Right kidney (tissue), 1 donor: ENCODE measurements at regions not wholly inside any gene's neighbourhood (a gene's known extent, or its start where the extent isn't known, plus 50 kb on each side); places are given as distances from the start of the nearest gene placed in this dataset.

Source experiments
- DNase-seq: peaks from one replicate; pipeline ENCODE4 v3.0.0-alpha.2; 2016

- no peak for DNase-seq
Observed at GRCh38 chr7:106419455-106420182, 134.8 kb upstream of the NAMPT start.

- no peak for DNase-seq
Observed at GRCh38 chr7:106418526-106418925, 133.7 kb upstream of the NAMPT start.

- DNase-seq: no peak
Observed at GRCh38 chr7:106418094-106418493, 133.3 kb upstream of the NAMPT start.

DNA sequence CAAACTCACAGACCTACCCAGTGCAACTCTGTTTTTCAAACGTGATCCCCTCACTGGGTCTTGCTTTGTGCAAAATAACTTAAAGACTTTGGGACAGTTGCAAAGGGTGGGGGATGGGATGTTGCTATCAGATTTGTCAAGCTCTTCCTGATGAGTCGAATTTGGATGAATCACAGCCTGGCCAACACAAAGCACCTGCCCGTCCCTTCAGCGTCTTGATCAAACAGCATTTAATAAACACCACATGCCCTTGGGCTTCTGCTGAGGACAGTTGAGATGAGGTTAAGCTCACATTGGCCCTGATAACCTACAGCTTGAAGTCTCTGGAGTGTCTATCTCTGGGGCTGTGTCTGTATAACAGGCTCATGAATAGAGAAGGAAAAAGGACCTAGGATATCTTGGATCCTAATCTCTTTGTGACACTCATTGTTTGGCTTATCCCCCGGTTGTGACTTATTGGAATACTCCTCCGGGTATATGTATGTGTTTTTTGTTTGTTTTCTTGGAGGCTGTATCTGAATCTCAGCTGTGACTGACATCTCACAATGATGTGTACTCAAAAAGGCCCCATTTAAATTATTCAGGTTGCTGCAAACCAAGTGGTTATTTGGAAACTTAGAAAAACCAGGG is 132.6 kb upstream of the NAMPT start:
- no peak for DNase-seq

GRCh38 chr7:106416430-106416829 is 131.6 kb upstream of the NAMPT start:
- DNase-seq: no peak

DNA sequence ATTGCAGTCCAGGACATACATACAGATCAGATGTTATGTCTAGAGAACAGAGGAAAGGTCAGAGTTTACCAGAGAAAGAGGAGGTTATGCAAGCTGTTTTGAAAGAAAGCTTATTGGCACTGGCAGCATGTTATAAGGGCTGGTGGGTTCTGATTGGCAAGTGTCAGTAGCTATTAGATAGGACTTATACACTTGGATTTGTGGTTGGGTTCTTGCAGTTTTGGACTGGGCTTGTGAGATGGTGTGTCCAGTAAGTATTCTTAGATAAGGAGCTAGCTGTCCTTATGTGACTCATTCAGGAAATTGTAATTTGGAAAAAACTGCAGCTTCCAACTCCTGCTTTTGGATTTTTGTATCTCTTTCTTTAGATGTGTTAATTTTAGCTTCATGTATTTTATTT is 130.7 kb upstream of the NAMPT start:
- no peak for DNase-seq

GRCh38 chr7:106413446-106413845 is 128.7 kb upstream of the NAMPT start:
- DNase-seq: no peak

DNA sequence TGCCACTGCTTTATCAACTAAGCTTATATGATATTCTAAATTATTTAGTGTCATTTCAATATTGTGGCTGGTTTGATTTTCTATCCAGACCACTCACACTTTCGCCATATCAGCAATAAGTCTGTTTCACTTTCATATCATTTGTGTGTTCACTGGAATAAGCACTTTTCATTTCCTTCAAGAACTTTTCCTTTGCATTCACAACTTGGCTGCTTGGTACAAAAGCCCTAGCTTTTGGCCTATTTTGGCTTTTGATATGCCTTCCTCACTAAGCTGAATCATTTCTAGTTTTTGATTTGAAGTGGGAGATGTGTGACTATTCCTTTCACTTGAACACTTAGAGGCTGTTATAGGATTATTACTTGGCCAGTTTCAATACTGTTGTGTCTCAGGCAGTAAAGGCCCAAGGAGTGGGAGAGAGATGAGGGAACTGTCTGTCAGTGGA is 120.9 kb upstream of the NAMPT start:
- DNase-seq: no peak

DNA sequence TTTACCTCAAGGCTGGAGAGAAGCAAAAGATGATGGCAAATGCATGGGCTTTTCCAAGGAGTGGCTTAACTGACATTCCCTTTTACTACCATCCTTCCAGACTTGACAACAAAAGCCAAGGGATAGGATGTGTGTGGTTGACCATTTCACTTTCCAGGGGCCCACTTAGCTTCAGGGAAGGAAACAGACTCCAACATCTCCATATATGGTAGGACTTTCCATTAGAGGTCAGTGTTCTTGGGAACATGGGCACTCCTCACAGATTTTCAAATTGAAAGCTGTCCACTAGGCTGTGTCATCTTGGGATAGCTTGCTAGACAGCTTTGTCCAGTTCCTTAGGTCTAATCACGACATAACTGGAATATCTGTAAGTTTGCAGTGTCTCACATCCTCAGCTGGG is 118.1 kb upstream of the NAMPT start:
- no peak for DNase-seq

GRCh38 chr7:106400923-106401322 is 116.1 kb upstream of the NAMPT start:
- DNase-seq: no peak

DNA sequence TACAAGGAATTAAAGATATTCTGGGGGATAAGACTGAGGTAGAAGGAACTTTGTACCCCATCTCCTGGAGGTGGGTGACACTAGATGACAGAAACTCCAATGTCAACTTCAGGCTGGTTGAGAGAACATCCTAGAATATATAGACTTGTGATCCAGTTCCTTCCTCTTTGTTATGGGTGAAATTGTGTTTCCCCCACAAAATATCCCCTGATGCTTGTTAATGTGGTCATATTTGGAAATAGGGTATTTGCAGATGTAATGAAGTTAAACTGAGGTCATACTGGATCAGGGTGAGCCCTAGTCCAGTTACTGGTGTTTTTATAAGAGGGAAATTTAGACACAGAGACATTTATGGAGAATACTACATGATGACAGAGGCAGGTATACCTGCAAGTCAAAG is 114.0 kb upstream of the NAMPT start:
- DNase-seq: no peak

- DNase-seq: no peak
Observed at GRCh38 chr7:106397994-106398393, 113.2 kb upstream of the NAMPT start.

- DNase-seq: no peak
Observed at GRCh38 chr7:106394526-106394925, 109.7 kb upstream of the NAMPT start.

DNA sequence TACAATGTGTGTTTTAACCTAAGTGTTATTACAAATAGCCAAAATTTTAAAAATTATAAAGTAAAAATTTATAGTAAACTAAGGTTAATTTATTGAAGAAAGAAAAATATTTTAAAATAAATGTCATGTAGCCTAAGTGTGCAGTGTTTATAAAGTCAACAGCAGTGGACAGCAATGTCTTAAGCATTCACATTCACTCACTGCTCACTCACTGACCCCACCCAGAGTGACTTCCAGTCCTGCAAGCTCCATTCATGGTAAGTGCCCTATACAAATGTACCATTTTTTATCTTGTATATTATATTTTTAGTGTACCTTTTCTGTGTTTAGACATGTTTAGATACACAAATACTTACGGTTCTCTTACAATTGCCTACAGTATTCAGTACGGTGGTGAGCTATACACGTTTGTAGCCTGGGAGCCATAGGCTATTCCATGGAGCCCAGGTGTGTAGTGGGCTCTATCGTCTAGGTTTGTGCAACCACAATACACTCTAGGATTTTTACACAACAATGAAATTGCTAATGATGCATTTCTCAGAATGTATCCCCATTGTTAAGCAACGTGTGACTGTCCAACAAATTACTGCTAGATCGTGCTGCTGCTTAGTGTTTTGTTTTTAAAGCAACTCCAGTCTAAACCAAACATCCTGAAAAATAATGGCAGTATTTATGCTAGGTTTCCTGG is 108.9 kb upstream of the NAMPT start:
- no peak for DNase-seq

DNA sequence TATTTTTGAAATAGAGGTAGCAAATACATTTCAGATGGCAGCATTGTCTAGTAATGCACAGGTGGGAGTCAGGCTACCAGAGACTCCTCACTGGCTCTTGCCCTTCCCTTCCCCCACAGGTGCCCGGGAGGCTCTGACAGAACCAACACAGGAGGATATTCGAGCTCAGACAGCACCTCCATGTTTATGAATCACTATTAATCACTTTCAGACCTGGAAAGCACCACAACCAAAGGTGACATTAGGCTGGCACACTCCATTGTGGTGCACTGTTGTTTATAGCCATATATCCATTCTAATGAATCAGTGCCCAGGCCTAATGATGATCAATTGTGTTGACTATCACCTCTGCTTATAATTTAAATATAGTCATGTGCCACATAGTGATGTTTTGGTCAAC is 107.8 kb upstream of the NAMPT start:
- no peak for DNase-seq

DNA sequence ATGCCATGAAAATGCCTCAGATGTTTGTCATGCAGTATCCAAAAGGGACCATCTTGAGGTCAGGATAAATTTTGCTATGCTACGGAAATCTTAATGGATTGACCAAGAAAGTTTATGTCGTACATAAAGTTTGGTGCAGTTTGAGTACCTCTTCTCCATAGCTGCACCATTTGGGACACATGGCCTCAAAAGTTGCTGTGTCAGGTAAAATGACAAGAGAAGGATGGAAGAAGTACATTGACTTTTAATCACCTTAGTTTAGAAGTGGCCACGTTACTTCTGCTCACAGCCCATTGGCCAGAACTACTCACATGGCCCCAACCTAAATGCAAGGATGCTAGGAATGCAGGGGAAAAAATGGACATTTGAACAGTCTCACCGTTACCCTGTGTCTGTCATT is 107.4 kb upstream of the NAMPT start:
- no peak for DNase-seq

DNA sequence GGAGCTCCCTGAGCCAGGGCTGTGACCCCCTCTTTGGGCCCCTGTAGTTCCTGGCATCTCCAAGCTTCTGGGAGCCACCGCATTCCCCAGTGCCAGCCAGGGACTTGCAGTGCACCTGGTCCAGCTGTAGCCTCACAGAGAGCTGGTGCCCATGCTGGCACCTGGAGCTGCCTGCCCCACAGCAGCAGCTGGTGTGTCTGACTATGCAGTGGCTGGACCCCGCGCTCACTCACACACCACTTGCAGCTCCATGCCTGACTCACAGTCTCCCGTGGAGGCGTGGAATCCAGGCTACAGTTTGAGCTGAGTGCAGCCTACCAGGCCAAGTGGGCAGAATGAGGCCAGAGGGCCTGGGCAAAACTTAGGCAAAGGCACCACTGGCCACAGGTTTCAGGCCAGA is 102.2 kb upstream of the NAMPT start:
- no peak for DNase-seq

DNA sequence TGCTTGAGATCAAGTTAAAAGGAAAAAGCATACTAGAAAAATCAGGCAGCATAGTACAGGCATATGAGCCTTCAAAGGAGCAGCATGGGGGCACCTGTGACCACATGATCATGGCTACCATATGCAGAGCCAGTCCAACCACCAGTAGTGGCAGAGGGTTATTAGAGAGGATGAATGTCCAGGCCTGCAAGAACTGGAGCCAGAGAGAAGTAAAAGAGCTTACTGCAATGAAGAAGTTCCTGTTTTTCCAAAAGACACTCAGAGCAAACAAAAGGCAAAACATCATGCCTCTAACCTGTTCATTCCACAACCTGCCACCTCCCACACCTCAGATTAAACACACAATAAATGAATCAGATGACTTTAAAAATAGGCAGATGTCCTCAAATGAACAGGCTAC is 99.6 kb upstream of the NAMPT start:
- no peak for DNase-seq

DNA sequence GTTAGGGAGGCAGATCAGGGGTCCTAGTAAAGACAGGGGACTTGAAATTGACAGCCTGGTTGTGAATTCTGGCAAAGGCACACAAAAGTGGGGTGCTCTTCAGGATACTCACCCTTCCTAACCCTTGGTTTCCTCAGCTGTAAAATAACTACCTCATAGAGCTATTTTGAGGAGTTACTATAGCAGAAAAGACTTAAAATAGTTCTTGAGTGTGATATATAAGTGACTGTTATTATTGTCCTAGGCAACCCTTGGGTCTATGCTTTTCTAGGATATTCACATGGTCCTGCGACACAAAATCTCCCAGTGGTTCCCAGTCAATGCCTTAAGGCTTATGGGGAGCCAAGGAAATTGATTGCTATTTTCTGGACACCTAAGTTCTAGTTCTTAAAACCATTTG is 98.1 kb upstream of the NAMPT start:
- DNase-seq: no peak

- DNase-seq: no peak
Observed at GRCh38 chr7:106382129-106382528, 97.3 kb upstream of the NAMPT start.

- DNase-seq: no peak
Observed at GRCh38 chr7:106381252-106381651, 96.5 kb upstream of the NAMPT start.

- no peak for DNase-seq
Observed at GRCh38 chr7:106377847-106378361, 93.1 kb upstream of the NAMPT start.

DNA sequence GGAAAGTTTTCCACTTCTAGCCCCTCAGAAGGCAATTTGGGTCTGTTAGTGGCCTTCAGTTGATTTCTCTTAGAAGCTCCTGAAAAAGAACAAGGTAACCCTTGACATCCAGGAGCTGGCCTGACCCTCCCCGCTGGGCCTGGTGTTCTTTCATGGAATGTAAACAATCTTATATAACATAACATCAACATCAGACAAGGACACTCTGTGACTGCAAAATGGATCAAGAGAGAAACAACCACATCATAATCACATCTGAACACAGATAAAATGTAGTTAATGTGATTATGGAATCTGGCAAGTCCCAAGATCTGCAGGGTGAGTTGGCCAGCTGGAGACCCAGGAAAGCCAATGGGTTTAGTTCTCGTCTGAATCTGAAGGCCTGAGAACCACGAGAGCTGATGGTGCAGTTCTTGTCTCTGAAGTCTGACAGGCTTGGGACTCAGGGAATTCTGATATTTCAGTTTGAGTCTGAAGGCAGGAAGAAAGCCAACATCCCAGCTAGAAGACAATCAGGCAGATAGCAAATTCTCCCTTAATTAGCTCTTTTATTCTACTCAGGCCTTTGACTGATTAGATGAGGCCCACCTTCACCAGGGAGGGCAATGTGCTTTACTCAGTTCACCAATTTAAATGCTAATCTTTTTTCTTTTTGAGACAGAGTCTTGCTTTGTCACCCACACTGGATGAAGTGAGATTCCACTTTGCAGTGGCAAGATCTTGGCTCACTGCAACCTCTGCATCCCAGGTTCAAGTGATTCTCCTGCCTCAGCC is 91.4 kb upstream of the NAMPT start:
- no peak for DNase-seq
